GM23338 (cell line): ENCODE measurements at regions not wholly inside any gene's neighbourhood (a gene's known extent, or its start where the extent isn't known, plus 50 kb on each side); places are given as distances from the start of the nearest gene placed in this dataset.

Experiments used
- ATAC-seq: fragments of 200-7000 bp; cut with Tn5 transposase; 3 replicates; pipeline ENCODE4 v1.9.1; 2020
- DNase-seq: peaks from one replicate; pipeline ENCODE4 v3.0.0-alpha.2; 2015; ENCODE audit warnings: low spot score
- H2AFZ ChIP-seq: fragments of 200-600 bp; sonication (generic); 2 replicates; pipeline ENCODE4 v1.8.0; 2016; ENCODE audit warnings: antibody characterized with exemption, mild to moderate bottlenecking, moderate library complexity
- H3F3A ChIP-seq: fragments of 200-600 bp; sonication (generic); replicated peaks from 2 replicates; pipeline ENCODE4 v1.8.0; 2017; ENCODE audit warnings: antibody characterized with exemption, mixed run types, low read depth
- H3K27ac ChIP-seq: fragments of 200-600 bp; sonication (generic); 2 replicates; pipeline ENCODE4 v1.6.1; 2016; ENCODE audit warnings: low read depth
- H3K27me3 ChIP-seq: fragments of 200-600 bp; sonication (generic); 2 replicates; pipeline ENCODE4 v1.8.0; 2016; ENCODE audit warnings: mild to moderate bottlenecking, mixed run types, moderate library complexity; ENCODE audit not compliant: insufficient read depth
- H3K36me3 ChIP-seq: fragments of 200-600 bp; sonication (generic); 2 replicates; pipeline ENCODE4 v1.8.0; 2016; ENCODE audit warnings: mild to moderate bottlenecking; ENCODE audit not compliant: insufficient read depth
- H3K4me1 ChIP-seq: fragments of 200-600 bp; sonication (generic); 2 replicates; pipeline ENCODE4 v1.8.0; 2016; ENCODE audit warnings: mild to moderate bottlenecking, moderate library complexity; ENCODE audit not compliant: insufficient read depth
- H3K4me2 ChIP-seq: fragments of 200-600 bp; sonication (generic); 2 replicates; pipeline ENCODE4 v1.7.1; 2017; ENCODE audit warnings: mixed run types
- H3K4me3 ChIP-seq: fragments of 200-600 bp; sonication (generic); 2 replicates; pipeline ENCODE4 v1.6.1; 2016; ENCODE audit warnings: mixed run types
- H3K79me2 ChIP-seq: fragments of 200-600 bp; sonication (generic); replicated peaks from 2 replicates; pipeline ENCODE4 v1.8.0; 2017; ENCODE audit warnings: mild to moderate bottlenecking; ENCODE audit not compliant: insufficient read depth
- H3K9me2 ChIP-seq: fragments of 200-600 bp; sonication (generic); 2 replicates; pipeline ENCODE4 v1.8.0; 2017; ENCODE audit not compliant: insufficient read depth
- H4K20me1 ChIP-seq: fragments of 200-600 bp; sonication (generic); replicated peaks from 2 replicates; pipeline ENCODE4 v1.8.0; 2017; ENCODE audit warnings: mild to moderate bottlenecking; ENCODE audit not compliant: insufficient read depth
- H3K27ac Mint-ChIP-seq: 2 replicates; pipeline ENCODE4 v1.8.0; 2020; ENCODE audit warnings: inconsistent platforms, mild to moderate bottlenecking, moderate library complexity, mixed read lengths
- H3K27me3 Mint-ChIP-seq: 3 replicates; pipeline ENCODE4 v1.8.0; 2022; ENCODE audit warnings: low read depth, mild to moderate bottlenecking, moderate library complexity, mixed read lengths, inconsistent platforms; ENCODE audit not compliant: insufficient read depth, poor library complexity
- H3K36me3 Mint-ChIP-seq: 3 replicates; pipeline ENCODE4 v1.8.0; 2021; ENCODE audit warnings: low read depth, mild to moderate bottlenecking, inconsistent platforms, moderate library complexity, mixed read lengths
- H3K4me1 Mint-ChIP-seq: 3 replicates; pipeline ENCODE4 v1.8.0; 2020; ENCODE audit warnings: mild to moderate bottlenecking, inconsistent platforms, mixed read lengths
- H3K4me3 Mint-ChIP-seq: 3 replicates; pipeline ENCODE4 v1.8.0; 2021; ENCODE audit warnings: moderate library complexity, mild to moderate bottlenecking, inconsistent platforms, mixed read lengths
- H3K9me3 Mint-ChIP-seq: 3 replicates; pipeline ENCODE4 v1.8.0; 2020; ENCODE audit warnings: moderate library complexity, mild to moderate bottlenecking, inconsistent platforms, mixed read lengths
- CREB1 ChIP-seq: fragments of 250-450 bp; sonication (Bioruptor Pico); IDR thresholded peaks from 2 replicates; pipeline ENCODE4 v1.5.0; 2020; ENCODE audit warnings: low read depth, mild to moderate bottlenecking, moderate library complexity
- CTCF ChIP-seq, 2 experiments: fragments of 200-600 bp in 1 of 2; sonication (generic) in 1 of 2; conservative IDR thresholded peaks; 2 replicates each; pipeline versions ENCODE4 v1.5.1 to v1.6.1; 2016 to 2017; ENCODE audit warnings: antibody characterized with exemption in 2 of 2, low read depth in 2 of 2, mild to moderate bottlenecking in 2 of 2, moderate library complexity in 1 of 2
- ETS1 ChIP-seq: IDR thresholded peaks from 2 replicates; pipeline ENCODE4 v1.6.1; 2016; ENCODE audit warnings: antibody characterized with exemption
- EZH2 ChIP-seq: fragments of 200-600 bp; sonication (generic); IDR thresholded peaks from one replicate; pipeline ENCODE4 v1.8.0; 2017; ENCODE audit warnings: antibody characterized with exemption, mild to moderate bottlenecking, low read depth; ENCODE audit not compliant: unreplicated experiment
- EZH2phosphoT487 ChIP-seq: fragments of 200-600 bp; sonication (generic); IDR thresholded peaks from one replicate; pipeline ENCODE4 v1.8.1; 2018; ENCODE audit warnings: antibody characterized with exemption; ENCODE audit not compliant: unreplicated experiment
- JUNB ChIP-seq: IDR thresholded peaks from one replicate; pipeline ENCODE4 v1.6.1; 2016; ENCODE audit warnings: antibody characterized with exemption; ENCODE audit not compliant: unreplicated experiment
- NANOG ChIP-seq: IDR thresholded peaks from 2 replicates; pipeline ENCODE4 v1.6.1; 2016; ENCODE audit warnings: antibody characterized with exemption, borderline replicate concordance
- POLR2AphosphoS5 ChIP-seq: IDR thresholded peaks from 2 replicates; pipeline ENCODE4 v1.6.1; 2016; ENCODE audit warnings: antibody characterized with exemption, low read depth
- STAT1 ChIP-seq: IDR thresholded peaks from one replicate; pipeline ENCODE4 v1.6.1; 2016; ENCODE audit warnings: antibody characterized with exemption; ENCODE audit not compliant: unreplicated experiment
- ZNF114 ChIP-seq: fragments of 250-450 bp; sonication (Bioruptor Pico); IDR thresholded peaks from 2 replicates; pipeline ENCODE4 v1.5.0; 2020; ENCODE audit warnings: mild to moderate bottlenecking, moderate library complexity
- ZNF331 ChIP-seq: fragments of 250-450 bp; sonication (Bioruptor Pico); IDR thresholded peaks from 2 replicates; pipeline ENCODE4 v1.5.0; 2020; ENCODE audit warnings: low read depth, mild to moderate bottlenecking, moderate library complexity

- no peak for TF ChIP-seq ETS1
- no peak for TF ChIP-seq ZNF331 (CRISPR knock-in tag)
- TF ChIP-seq POLR2AphosphoS5, result no peak
- no peak for TF ChIP-seq JUNB
- no peak for TF ChIP-seq ZNF114
- no peak for TF ChIP-seq EZH2phosphoT487
Measured at GRCh38 chr6:137647762-137648447, 153.7 kb upstream of the OLIG3 start (continued).

- no peak overlapping the region for H3K4me3 ChIP-seq
- TF ChIP-seq NANOG (no peak), STAT1 (no peak), EZH2 (no peak)
- 0 out of 2 replicates have a peak overlapping the region, but pooled peaks have one; percentile 3 for H2AFZ ChIP-seq
- no peaks in the 10 kb centered on the region for H3K9me2 ChIP-seq
- H3K9me3 Mint-ChIP-seq, result peaks cover 40% of the 10 kb centered on the region
- no peaks in the 10 kb centered on the region for H3K79me2 ChIP-seq
- no peaks in the 10 kb centered on the region for H3F3A ChIP-seq
- no peaks in the 10 kb centered on the region for H3K4me1 ChIP-seq
- DNase-seq (no peak), ATAC-seq (no peak)
- H4K20me1 ChIP-seq, result no peaks in the 10 kb centered on the region
- peaks cover 23% of the 10 kb centered on the region; the same call in 2 of the 3 replicates for H3K36me3 Mint-ChIP-seq
- H3K4me3 Mint-ChIP-seq, result no peak overlapping the region
- H3K4me1 Mint-ChIP-seq, result no peaks in the 10 kb centered on the region
- peaks cover 10% of the 10 kb centered on the region; the same call in 1 of the 2 replicates for H3K36me3 ChIP-seq
- no peak overlapping the region for H3K27ac ChIP-seq
- H3K27me3 Mint-ChIP-seq, result no peaks in the 10 kb centered on the region
- H3K27me3 ChIP-seq, result no peaks in the 10 kb centered on the region
- no peak overlapping the region for H3K27ac Mint-ChIP-seq
- H3K4me2 ChIP-seq, result no peak overlapping the region
Measured at GRCh38 chr6:137650720-137651119, 156.5 kb upstream of the OLIG3 start.

GRCh38 chr6:137651178-137651577 is 157.0 kb upstream of the OLIG3 start:
- no peaks in the 10 kb centered on the region for H3K79me2 ChIP-seq
- peaks cover 44% of the 10 kb centered on the region for H3K9me3 Mint-ChIP-seq

More at GRCh38 chr6:137651178-137651577, 157.0 kb upstream of the OLIG3 start:
- no peak overlapping the region for H3K27ac ChIP-seq
- H4K20me1 ChIP-seq, result no peaks in the 10 kb centered on the region
- H2AFZ ChIP-seq, result 0 out of 2 replicates have a peak overlapping the region, but pooled peaks have one; percentile 3
- Mint-ChIP-seq H3K27me3 (no peaks in the 10 kb centered on the region), H3K27ac (no peak overlapping the region), H3K36me3 (peaks cover 24% of the 10 kb centered on the region; the same call in 2 of the 3 replicates), H3K4me1 (no peaks in the 10 kb centered on the region), H3K4me3 (no peak overlapping the region)
- peaks cover 10% of the 10 kb centered on the region; the same call in 1 of the 2 replicates for H3K36me3 ChIP-seq
- H3F3A ChIP-seq, result no peaks in the 10 kb centered on the region
- no peaks in the 10 kb centered on the region for H3K4me1 ChIP-seq
- ATAC-seq, result no peak
- H3K4me3 ChIP-seq, result no peak overlapping the region
- no peaks in the 10 kb centered on the region for H3K9me2 ChIP-seq
- H3K27me3 ChIP-seq, result no peaks in the 10 kb centered on the region
- no peak for DNase-seq
- H3K4me2 ChIP-seq, result no peak overlapping the region
- TF ChIP-seq CREB1 (no peak), ZNF114 (no peak), EZH2phosphoT487 (no peak), POLR2AphosphoS5 (no peak), CTCF (conservative IDR thresholded peaks at IDR 0.05; ENCODE audit: low read depth in 2 of 2) (no peak), ZNF331 (CRISPR knock-in tag) (no peak)
